Stimulated activated CD4-positive, alpha-beta T cell treated with anti-CD3 and anti-CD28 coated beads, Interleukin-12 subunit alpha, Interleukin-12 subunit beta, amount 100 ng/mL, for 24 hours (primary cell): ENCODE measurements at regions not wholly inside any gene's neighbourhood (a gene's known extent, or its start where the extent isn't known, plus 50 kb on each side); places are given as distances from the start of the nearest gene placed in this dataset.
"Not testable (repeated sequence)": the region's sequence is repeated elsewhere in the genome, so short reads cannot be mapped to it uniquely, and the experiment has no call there.

Experiments used
- DNase-seq, 2 experiments: peaks; one replicate each; pipeline ENCODE4 v3.0.0-alpha.2; 2020; ENCODE audit warnings: low read depth in 2 of 2

- not testable (repeated sequence) for DNase-seq
Measured at GRCh38 chr5:126296121-126296520, 127.1 kb upstream of the GRAMD2B start.

GRCh38 chr5:126300293-126300692, 122.9 kb upstream of the GRAMD2B start:
- DNase-seq: no peak

GRCh38 chr5:126301056-126301455, 122.2 kb upstream of the GRAMD2B start:
- DNase-seq: no peak

- no peak for DNase-seq
Measured at GRCh38 chr5:126309860-126310259, 113.3 kb upstream of the GRAMD2B start.

- no peak for DNase-seq
Measured at GRCh38 chr5:126311766-126312165, 111.4 kb upstream of the GRAMD2B start.

- DNase-seq: no peak
Measured at GRCh38 chr5:126315341-126315740, 107.9 kb upstream of the GRAMD2B start.

GRCh38 chr5:126332326-126332725, 90.9 kb upstream of the GRAMD2B start:
- no peak for DNase-seq

GRCh38 chr5:126334760-126335159, 88.4 kb upstream of the GRAMD2B start:
- no peak for DNase-seq

GRCh38 chr5:126335886-126336285, 87.3 kb upstream of the GRAMD2B start:
- no peak for DNase-seq

- no peak for DNase-seq
Measured at GRCh38 chr5:126338635-126339034, 84.6 kb upstream of the GRAMD2B start.

GRCh38 chr5:126339215-126339805, 83.9 kb upstream of the GRAMD2B start:
- DNase-seq: peak in 1 of 2 experiments; percentile 6

- DNase-seq: no peak
Measured at GRCh38 chr5:126341906-126342630, 81.1 kb upstream of the GRAMD2B start.

GRCh38 chr5:126348855-126349635, 74.2 kb upstream of the GRAMD2B start:
- no peak for DNase-seq

- no peak for DNase-seq
Measured at GRCh38 chr5:126351153-126351552, 72.1 kb upstream of the GRAMD2B start.

- DNase-seq: no peak
Measured at GRCh38 chr5:126354012-126354857, 69.0 kb upstream of the GRAMD2B start.

GRCh38 chr5:126354858-126355731, 68.1 kb upstream of the GRAMD2B start:
- no peak for DNase-seq

GRCh38 chr5:126355940-126356339, 67.3 kb upstream of the GRAMD2B start:
- DNase-seq: no peak

- DNase-seq: no peak
Measured at GRCh38 chr5:126357585-126358342, 65.4 kb upstream of the GRAMD2B start.

- DNase-seq: no peak
Measured at GRCh38 chr5:126358525-126358924, 64.7 kb upstream of the GRAMD2B start.

- DNase-seq: no peak
Measured at GRCh38 chr5:126359884-126360283, 63.3 kb upstream of the GRAMD2B start.
